ENCODE measurements at regions not wholly inside any gene's neighbourhood (a gene's known extent, or its start where the extent isn't known, plus 50 kb on each side); places are given as distances from the start of the nearest gene placed in this dataset.

GRCh38 chr6:106790935-106791334 lies 161.6 kb downstream of the QRSL1 start:
- no peaks in the 10 kb centered on the region for H3K9me3 Mint-ChIP-seq
- TF ChIP-seq EZH2 (IDR thresholded peaks at IDR 0.05; ENCODE audit: low read depth, unreplicated experiment) (no peak), POLR2AphosphoS5 (IDR thresholded peaks at IDR 0.05; ENCODE audit: low read depth) (no peak), EZH2phosphoT487 (IDR thresholded peaks at IDR 0.05; ENCODE audit: unreplicated experiment) (no peak), ZNF331 (CRISPR knock-in tag; IDR thresholded peaks at IDR 0.05; ENCODE audit: low read depth) (no peak), CREB1 (CRISPR knock-in tag; IDR thresholded peaks at IDR 0.05; ENCODE audit: low read depth) (no peak), JUNB (IDR thresholded peaks at IDR 0.05; ENCODE audit: unreplicated experiment) (no peak), NANOG (IDR thresholded peaks at IDR 0.05; ENCODE audit: borderline replicate concordance) (no peak), ZNF462 (CRISPR knock-in tag; IDR thresholded peaks at IDR 0.05) (no peak), STAT1 (IDR thresholded peaks at IDR 0.05; ENCODE audit: unreplicated experiment) (no peak), ETS1 (IDR thresholded peaks at IDR 0.05) (no peak), ZNF114 (CRISPR knock-in tag; IDR thresholded peaks at IDR 0.05) (no peak)
- TF ChIP-seq, protein P1, sequence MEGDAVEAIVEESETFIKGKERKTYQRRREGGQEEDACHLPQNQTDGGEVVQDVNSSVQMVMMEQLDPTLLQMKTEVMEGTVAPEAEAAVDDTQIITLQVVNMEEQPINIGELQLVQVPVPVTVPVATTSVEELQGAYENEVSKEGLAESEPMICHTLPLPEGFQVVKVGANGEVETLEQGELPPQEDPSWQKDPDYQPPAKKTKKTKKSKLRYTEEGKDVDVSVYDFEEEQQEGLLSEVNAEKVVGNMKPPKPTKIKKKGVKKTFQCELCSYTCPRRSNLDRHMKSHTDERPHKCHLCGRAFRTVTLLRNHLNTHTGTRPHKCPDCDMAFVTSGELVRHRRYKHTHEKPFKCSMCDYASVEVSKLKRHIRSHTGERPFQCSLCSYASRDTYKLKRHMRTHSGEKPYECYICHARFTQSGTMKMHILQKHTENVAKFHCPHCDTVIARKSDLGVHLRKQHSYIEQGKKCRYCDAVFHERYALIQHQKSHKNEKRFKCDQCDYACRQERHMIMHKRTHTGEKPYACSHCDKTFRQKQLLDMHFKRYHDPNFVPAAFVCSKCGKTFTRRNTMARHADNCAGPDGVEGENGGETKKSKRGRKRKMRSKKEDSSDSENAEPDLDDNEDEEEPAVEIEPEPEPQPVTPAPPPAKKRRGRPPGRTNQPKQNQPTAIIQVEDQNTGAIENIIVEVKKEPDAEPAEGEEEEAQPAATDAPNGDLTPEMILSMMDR (conservative IDR thresholded peaks at IDR 0.05; ENCODE audit: low read depth in 2 of 2): no peak
- TF ChIP-seq, protein P2, sequence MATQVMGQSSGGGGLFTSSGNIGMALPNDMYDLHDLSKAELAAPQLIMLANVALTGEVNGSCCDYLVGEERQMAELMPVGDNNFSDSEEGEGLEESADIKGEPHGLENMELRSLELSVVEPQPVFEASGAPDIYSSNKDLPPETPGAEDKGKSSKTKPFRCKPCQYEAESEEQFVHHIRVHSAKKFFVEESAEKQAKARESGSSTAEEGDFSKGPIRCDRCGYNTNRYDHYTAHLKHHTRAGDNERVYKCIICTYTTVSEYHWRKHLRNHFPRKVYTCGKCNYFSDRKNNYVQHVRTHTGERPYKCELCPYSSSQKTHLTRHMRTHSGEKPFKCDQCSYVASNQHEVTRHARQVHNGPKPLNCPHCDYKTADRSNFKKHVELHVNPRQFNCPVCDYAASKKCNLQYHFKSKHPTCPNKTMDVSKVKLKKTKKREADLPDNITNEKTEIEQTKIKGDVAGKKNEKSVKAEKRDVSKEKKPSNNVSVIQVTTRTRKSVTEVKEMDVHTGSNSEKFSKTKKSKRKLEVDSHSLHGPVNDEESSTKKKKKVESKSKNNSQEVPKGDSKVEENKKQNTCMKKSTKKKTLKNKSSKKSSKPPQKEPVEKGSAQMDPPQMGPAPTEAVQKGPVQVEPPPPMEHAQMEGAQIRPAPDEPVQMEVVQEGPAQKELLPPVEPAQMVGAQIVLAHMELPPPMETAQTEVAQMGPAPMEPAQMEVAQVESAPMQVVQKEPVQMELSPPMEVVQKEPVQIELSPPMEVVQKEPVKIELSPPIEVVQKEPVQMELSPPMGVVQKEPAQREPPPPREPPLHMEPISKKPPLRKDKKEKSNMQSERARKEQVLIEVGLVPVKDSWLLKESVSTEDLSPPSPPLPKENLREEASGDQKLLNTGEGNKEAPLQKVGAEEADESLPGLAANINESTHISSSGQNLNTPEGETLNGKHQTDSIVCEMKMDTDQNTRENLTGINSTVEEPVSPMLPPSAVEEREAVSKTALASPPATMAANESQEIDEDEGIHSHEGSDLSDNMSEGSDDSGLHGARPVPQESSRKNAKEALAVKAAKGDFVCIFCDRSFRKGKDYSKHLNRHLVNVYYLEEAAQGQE (IDR thresholded peaks at IDR 0.05; ENCODE audit: unreplicated experiment): no peak
- no peak for ATAC-seq

More at GRCh38 chr6:106790935-106791334, 161.6 kb downstream of the QRSL1 start:
- H4K20me1 ChIP-seq (replicated peaks; ENCODE audit: insufficient read depth): no peaks in the 10 kb centered on the region
- H3K4me3 Mint-ChIP-seq: no peak overlapping the region
- no peaks in the 10 kb centered on the region; the same call in 2 of the 3 replicates for H3K36me3 Mint-ChIP-seq (ENCODE audit: low read depth)
- no peaks in the 10 kb centered on the region for H3K79me2 ChIP-seq (replicated peaks; ENCODE audit: insufficient read depth)
- no peaks in the 10 kb centered on the region for H3F3A ChIP-seq (replicated peaks; ENCODE audit: low read depth)
- H3K4me2 ChIP-seq: no peak overlapping the region
- peaks cover 6% of the 10 kb centered on the region for H3K27me3 Mint-ChIP-seq (ENCODE audit: insufficient read depth, low read depth, poor library complexity)
- no peaks in the 10 kb centered on the region for H3K27me3 ChIP-seq (ENCODE audit: insufficient read depth)
- no peak for DNase-seq (ENCODE audit: low spot score)
- H3K36me3 ChIP-seq (ENCODE audit: insufficient read depth): no peaks in the 10 kb centered on the region
- no peaks in the 10 kb centered on the region for H3K4me1 ChIP-seq (ENCODE audit: insufficient read depth)
- H3K4me3 ChIP-seq: no peak overlapping the region
- H2AFZ ChIP-seq: peak overlapping the region; percentile 52
- no peak overlapping the region for H3K27ac ChIP-seq (ENCODE audit: low read depth)
- no peaks in the 10 kb centered on the region; the same call in 2 of the 3 replicates for H3K4me1 Mint-ChIP-seq
- H3K27ac Mint-ChIP-seq: no peak overlapping the region
- peaks cover 13% of the 10 kb centered on the region for H3K9me2 ChIP-seq (ENCODE audit: insufficient read depth)

All from GM23338 (cell line).